Bronchial epithelial cell (primary cell): ENCODE measurements at regions not wholly inside any gene's neighbourhood (a gene's known extent, or its start where the extent isn't known, plus 50 kb on each side); places are given as distances from the start of the nearest gene placed in this dataset.

Source experiments
- DNase-seq: peaks from one replicate; pipeline ENCODE4 v3.0.0-alpha.2; 2010; ENCODE audit warnings: low read depth
- FAIRE-seq: peaks from 2 replicates; lab custom pipeline; 2011; peaks lifted over from hg19 to GRCh38; lab: Jason Lieb, UNC
- H3K27me3 ChIP-seq: 2 replicates; pipeline ENCODE4 v1.5.1; 2011; ENCODE audit warnings: low read length; ENCODE audit not compliant: control insufficient read depth, insufficient read depth
- H3K36me3 ChIP-seq: 2 replicates; pipeline ENCODE4 v1.5.1; 2011; ENCODE audit warnings: low read length; ENCODE audit not compliant: control insufficient read depth, insufficient read depth
- H3K4me3 ChIP-seq: 2 replicates; pipeline ENCODE4 v1.5.1; 2011; ENCODE audit warnings: mild to moderate bottlenecking, low read depth, low read length, control low read depth
- TF ChIP-seq, protein P1 (sequence below): IDR thresholded peaks from 2 replicates; pipeline ENCODE4 v1.5.1; 2011; ENCODE audit warnings: mild to moderate bottlenecking, moderate library complexity, low read length, control low read depth, inconsistent platforms; ENCODE audit not compliant: insufficient read depth, severe bottlenecking

- H3K36me3 ChIP-seq: no peaks in the 10 kb centered on the region
- DNase-seq (peak; percentile 27), FAIRE-seq (no peak)
- no peak overlapping the region for H3K4me3 ChIP-seq
- TF ChIP-seq, protein P1, sequence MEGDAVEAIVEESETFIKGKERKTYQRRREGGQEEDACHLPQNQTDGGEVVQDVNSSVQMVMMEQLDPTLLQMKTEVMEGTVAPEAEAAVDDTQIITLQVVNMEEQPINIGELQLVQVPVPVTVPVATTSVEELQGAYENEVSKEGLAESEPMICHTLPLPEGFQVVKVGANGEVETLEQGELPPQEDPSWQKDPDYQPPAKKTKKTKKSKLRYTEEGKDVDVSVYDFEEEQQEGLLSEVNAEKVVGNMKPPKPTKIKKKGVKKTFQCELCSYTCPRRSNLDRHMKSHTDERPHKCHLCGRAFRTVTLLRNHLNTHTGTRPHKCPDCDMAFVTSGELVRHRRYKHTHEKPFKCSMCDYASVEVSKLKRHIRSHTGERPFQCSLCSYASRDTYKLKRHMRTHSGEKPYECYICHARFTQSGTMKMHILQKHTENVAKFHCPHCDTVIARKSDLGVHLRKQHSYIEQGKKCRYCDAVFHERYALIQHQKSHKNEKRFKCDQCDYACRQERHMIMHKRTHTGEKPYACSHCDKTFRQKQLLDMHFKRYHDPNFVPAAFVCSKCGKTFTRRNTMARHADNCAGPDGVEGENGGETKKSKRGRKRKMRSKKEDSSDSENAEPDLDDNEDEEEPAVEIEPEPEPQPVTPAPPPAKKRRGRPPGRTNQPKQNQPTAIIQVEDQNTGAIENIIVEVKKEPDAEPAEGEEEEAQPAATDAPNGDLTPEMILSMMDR: no peak
- H3K27me3 ChIP-seq: no peaks in the 10 kb centered on the region
These were observed 160.8 kb upstream of the FOXA2 start for GRCh38 chr20:22745194-22745500.

GRCh38 chr20:22746957-22747356 is 162.6 kb upstream of the FOXA2 start:
- TF ChIP-seq, protein P1: no peak
- H3K27me3 ChIP-seq: no peaks in the 10 kb centered on the region
- DNase-seq (no peak), FAIRE-seq (no peak)
- H3K36me3 ChIP-seq: no peaks in the 10 kb centered on the region
- no peak overlapping the region for H3K4me3 ChIP-seq

DNA sequence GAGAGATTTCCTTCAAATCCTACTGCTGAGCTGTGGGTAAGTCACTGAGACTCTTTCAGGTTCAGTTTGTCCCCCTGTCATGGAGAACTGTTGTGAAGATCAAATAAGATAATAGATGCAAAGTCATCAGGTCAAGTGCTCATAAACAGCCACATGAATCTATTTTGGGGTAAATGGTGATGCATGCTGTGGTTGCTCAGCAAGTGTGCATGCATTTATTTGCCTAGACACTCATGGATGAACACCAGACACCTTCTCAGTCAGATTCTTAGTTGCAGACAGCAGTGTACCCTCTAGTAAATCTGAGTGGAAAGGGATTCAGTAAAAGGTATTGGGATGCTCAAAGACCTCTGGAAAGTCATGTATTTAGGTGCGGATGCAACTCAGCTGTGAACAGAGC is 168.0 kb upstream of the FOXA2 start:
- no peak overlapping the region for H3K4me3 ChIP-seq
- H3K27me3 ChIP-seq: no peaks in the 10 kb centered on the region
- FAIRE-seq (no peak), DNase-seq (no peak)
- no peaks in the 10 kb centered on the region for H3K36me3 ChIP-seq
- TF ChIP-seq, protein P1: no peak

DNA sequence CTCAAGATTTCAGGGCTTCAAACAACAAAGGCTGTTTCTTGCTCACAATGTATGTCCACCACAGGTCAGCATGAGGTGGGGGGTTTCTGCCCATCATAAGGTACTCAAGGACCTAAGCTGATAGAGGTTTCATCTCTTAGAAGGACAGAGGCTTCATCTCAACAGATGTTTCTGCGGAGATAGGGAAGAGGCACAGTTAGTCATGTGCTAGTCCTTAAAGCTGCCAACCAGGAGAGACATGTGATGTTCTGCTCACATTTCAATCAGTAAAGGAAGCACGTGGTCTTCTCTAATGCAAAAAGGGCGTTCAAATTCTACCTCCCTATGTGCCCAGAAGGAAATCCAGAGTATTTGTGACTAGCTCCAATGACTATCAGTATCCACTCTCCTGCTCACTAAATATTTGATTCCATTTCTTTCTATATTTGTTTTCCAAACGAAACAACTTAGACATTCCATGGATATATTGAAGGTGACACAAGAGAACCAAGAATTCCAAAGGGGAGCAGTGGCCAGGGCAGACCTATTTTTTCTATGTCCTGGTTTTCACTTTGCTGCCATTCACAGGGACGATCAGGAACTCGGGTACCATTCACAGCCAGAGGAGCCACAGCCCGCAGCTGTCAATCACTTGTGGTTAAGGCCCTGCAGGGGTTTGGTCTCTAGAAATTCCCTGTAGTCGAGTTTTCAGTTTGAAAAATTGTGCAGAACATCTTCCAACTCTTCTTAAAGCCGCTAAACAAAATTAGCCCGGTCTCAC is 173.2 kb upstream of the FOXA2 start:
- Histone ChIP-seq H3K36me3 (no peaks in the 10 kb centered on the region), H3K4me3 (no peak overlapping the region), H3K27me3 (no peaks in the 10 kb centered on the region)
- TF ChIP-seq, protein P1: no peak
- DNase-seq (no peak), FAIRE-seq (peak; percentile 88)

GRCh38 chr20:22758815-22759214 is 174.4 kb upstream of the FOXA2 start:
- H3K36me3 ChIP-seq: no peaks in the 10 kb centered on the region
- no peak overlapping the region for H3K4me3 ChIP-seq
- no peaks in the 10 kb centered on the region for H3K27me3 ChIP-seq
- DNase-seq (no peak), FAIRE-seq (no peak)
- TF ChIP-seq, protein P1: no peak
